ENCODE measurements at regions not wholly inside any gene's neighbourhood (a gene's known extent, or its start where the extent isn't known, plus 50 kb on each side); places are given as distances from the start of the nearest gene placed in this dataset.

DNA sequence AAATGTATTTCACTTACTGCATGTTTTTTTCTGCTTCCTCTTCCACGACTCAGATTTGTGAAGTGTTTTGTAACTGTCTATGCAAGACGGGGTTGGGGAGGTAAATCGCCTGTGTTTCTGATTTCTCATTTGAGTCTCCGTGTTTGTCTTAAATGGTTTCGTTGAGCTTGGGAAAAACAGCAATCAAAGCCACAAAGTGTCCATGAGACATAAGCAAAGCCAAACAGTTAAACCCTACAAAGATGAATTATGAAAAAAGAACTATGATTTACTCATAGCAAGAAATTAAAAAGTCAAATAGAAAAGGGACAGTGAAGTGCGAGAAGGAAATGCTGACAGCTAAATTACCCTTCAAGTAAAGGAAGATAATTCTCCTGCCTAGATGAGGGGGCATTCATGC lies 164.3 kb upstream of the TMPO start:
- DNase-seq (ENCODE audit: low read depth, low spot score), result no peak
- ChIA-PET POLR2A (no interaction called here), CTCF (no interaction called here)

DNA sequence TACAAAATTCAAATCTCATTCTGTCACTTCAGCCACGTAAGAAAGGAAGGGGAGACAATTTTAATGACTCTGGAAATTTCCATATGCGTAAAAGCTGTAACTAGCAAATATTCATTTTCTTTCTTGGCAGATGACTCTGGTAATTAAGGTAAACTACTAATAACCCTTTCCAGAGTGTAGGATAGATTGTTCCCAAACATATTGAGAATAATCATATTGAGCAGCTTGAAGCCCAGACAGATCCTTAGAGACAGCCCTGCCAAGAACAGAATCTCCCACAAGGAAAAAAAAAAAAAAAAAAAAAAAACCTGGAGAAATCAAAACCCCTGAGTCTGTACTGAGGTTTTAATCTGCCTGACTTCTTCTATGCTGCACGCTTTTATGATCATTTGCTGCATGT lies 163.6 kb upstream of the TMPO start:
- H3K4me3 ChIP-seq (ENCODE audit: low read depth, low read length), result no peak overlapping the region
- no peak for TF ChIP-seq CTCF (IDR thresholded peaks at IDR 0.05; ENCODE audit: insufficient read depth, low read length, missing control alignments)
- CTCF ChIA-PET, result interaction anchor here (0.6 kb wide), 1 partner anchor 1203 kb away, joined by 3 read pairs; no protein-coding TSS in a partner anchor
- POLR2A ChIA-PET, result no interaction called here
- no peak for DNase-seq (ENCODE audit: low read depth, low spot score)

More for the DNA sequence above, 164.3 kb upstream of the TMPO start:
- no peak overlapping the region for H3K4me3 ChIP-seq (ENCODE audit: low read depth, low read length)
- TF ChIP-seq CTCF (IDR thresholded peaks at IDR 0.05; ENCODE audit: insufficient read depth, low read length, missing control alignments), result no peak

DNA sequence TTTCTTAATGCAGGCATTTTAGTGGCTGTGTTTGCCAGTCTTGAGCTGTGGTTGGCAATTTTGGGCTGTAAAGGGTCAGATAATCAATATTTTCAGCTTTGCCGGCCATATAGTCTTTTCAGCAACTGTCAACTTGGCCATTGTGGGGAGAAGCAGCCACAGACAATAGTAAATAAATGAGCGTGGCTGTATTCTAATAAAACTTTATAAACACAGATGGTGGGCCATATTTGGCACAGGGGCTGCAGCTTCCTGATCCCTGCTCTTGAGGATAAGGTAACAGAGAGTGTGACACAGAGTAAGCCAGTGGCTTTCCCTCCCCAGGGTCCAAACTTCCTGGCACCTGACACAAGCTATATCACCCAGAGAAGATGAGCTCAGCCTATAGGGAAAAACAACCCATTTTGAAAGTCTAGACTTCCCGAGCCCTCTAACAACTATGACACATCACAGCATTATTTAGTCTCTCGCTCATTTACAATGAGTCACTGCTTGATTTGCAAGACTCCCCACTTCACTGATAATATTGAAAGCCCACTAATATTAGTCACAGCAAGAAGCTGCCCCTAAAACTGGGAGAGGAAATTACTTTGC lies 163.1 kb upstream of the TMPO start:
- POLR2A ChIA-PET, result no interaction called here
- no peak for TF ChIP-seq CTCF (IDR thresholded peaks at IDR 0.05; ENCODE audit: insufficient read depth, low read length, missing control alignments)
- DNase-seq (ENCODE audit: low read depth, low spot score), result peak; percentile 72
- no peak overlapping the region for H3K4me3 ChIP-seq (ENCODE audit: low read depth, low read length)
- CTCF ChIA-PET, result no interaction called here

DNA sequence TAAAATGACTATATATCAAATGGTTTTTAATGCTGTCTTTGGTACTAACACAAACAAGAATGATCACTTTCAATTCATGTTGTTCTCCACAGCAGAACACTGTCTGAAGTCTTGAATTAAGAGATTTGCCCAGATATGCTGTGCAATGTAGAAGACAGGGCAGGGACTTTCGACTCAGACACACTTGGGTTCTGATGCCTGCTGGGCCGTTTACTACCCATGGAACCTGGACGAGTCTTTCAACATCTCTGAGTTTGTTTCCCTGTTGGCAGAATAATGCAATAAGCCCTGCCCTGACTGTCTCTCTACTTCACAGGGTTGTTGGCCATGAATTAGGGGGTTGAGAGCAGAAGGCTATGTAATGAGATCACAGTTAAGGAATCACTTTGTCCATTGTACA lies 162.6 kb upstream of the TMPO start:
- POLR2A ChIA-PET, result no interaction called here
- DNase-seq (ENCODE audit: low read depth, low spot score), result no peak
- no peak for TF ChIP-seq CTCF (IDR thresholded peaks at IDR 0.05; ENCODE audit: insufficient read depth, low read length, missing control alignments)
- CTCF ChIA-PET, result no interaction called here
- H3K4me3 ChIP-seq (ENCODE audit: low read depth, low read length), result no peak overlapping the region

DNA sequence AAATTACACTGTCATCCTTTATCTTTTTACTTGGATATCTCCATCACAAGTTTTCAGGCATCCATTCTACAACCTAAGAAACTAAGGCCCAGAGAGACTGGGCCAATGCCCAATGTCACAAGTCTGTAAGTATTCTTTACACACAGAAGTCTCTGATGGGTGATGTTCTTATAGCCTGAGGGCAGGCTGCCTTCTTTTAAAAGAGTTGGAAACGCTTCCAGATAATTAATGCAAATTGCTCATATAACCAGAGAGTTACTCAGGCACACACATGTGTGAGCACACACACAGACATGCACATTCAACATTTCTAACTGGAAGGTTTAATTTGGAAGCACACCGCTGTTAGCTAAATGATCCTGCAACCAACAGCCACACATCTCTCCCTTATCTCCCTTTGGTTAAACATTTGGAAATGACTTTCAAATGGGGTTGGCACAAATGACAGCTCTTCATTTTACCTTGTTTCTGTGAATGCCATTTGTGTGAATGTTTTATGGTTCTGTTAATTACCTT lies 160.8 kb upstream of the TMPO start:
- TF ChIP-seq CTCF (IDR thresholded peaks at IDR 0.05; ENCODE audit: insufficient read depth, low read length, missing control alignments), result no peak
- POLR2A ChIA-PET, result no interaction called here
- DNase-seq (ENCODE audit: low read depth, low spot score), result no peak
- CTCF ChIA-PET, result interaction anchor here (1.8 kb wide), 1 partner anchor 43 kb away, joined by 5 read pairs; no protein-coding TSS in a partner anchor
- no peak overlapping the region for H3K4me3 ChIP-seq (ENCODE audit: low read depth, low read length)

DNA sequence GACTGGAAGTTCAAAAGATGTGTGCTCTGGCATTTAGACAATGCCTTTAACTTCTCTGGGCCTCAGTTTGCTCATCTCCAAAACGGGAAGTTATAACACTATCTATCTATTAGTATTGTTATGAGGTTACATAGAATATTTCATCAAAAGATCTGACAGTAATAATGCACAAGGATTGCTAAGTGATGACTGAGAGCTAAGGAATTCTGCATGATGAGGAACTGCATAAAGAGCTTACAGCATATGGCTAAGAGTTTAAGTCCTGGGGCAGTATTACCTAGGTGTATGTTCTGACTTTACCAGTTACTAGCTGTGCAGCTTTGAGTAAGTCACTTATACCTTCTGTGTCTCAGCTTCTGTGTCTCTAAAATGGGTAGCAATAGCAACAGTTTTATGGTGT lies 160.1 kb upstream of the TMPO start:
- no peak for TF ChIP-seq CTCF (IDR thresholded peaks at IDR 0.05; ENCODE audit: insufficient read depth, low read length, missing control alignments)
- ChIA-PET CTCF (interaction anchor here (0.7 to 1.8 kb wide), 2 partner anchors 42 to 177 kb away, joined by 3 to 5 read pairs; no protein-coding TSS in a partner anchor), POLR2A (no interaction called here)
- H3K4me3 ChIP-seq (ENCODE audit: low read depth, low read length), result no peak overlapping the region
- DNase-seq (ENCODE audit: low read depth, low spot score), result peak; percentile 19

All from AG04449 (cell line).